AG04449 (cell line): ENCODE measurements at regions not wholly inside any gene's neighbourhood (a gene's known extent, or its start where the extent isn't known, plus 50 kb on each side); places are given as distances from the start of the nearest gene placed in this dataset.

Source experiments
- CTCF ChIA-PET: fragments of 350-600 bp; formaldehyde crosslinking; extraction: SDS; loops from one replicate; lab custom pipeline; 2021; ENCODE audit warnings: antibody characterized with exemption; lab: Yijun Ruan, JAX
- POLR2A ChIA-PET: fragments of 400-600, 350-600 bp; formaldehyde crosslinking; extraction: SDS; loops from one replicate; lab custom pipeline; 2020; ENCODE audit warnings: antibody characterized with exemption, inconsistent platforms; lab: Yijun Ruan, JAX
- DNase-seq: peaks from one replicate; pipeline ENCODE4 v3.0.0-alpha.2; 2010; ENCODE audit warnings: low read depth, low spot score
- H3K4me3 ChIP-seq: 2 replicates; pipeline ENCODE4 v1.5.1; 2011; ENCODE audit warnings: low read depth, mild to moderate bottlenecking, control low read depth, low read length
- CTCF ChIP-seq: IDR thresholded peaks from one replicate; pipeline ENCODE4 v1.5.1; 2011; ENCODE audit warnings: mild to moderate bottlenecking, moderate library complexity, low read length, control low read depth, inconsistent platforms; ENCODE audit not compliant: insufficient read depth; ENCODE audit errors: missing control alignments

GRCh38 chr5:14011089-14012020, 66.9 kb upstream of the DNAH5 start:
- ChIA-PET POLR2A (interaction anchor here (1.4 to 1.7 kb wide), 2 partner anchors 132 to 298 kb away, joined by 3 to 7 read pairs; partner anchors contain the start of gene TRIO), CTCF (interaction anchor here (0.8 to 0.9 kb wide), 5 partner anchors 10 to 379 kb away, joined by 3 to 4 read pairs (median 3); no protein-coding TSS in a partner anchor)
- peak overlapping the region; percentile 64 for H3K4me3 ChIP-seq
- DNase-seq, result peak; percentile 19
- TF ChIP-seq CTCF, result peak; percentile 10

- H3K4me3 ChIP-seq, result no peak overlapping the region
- TF ChIP-seq CTCF, result no peak
- no peak for DNase-seq
- ChIA-PET POLR2A (no interaction called here), CTCF (no interaction called here)
These were observed 65.1 kb upstream of the DNAH5 start for GRCh38 chr5:14009575-14009974.

GRCh38 chr5:14008819-14009311, 64.4 kb upstream of the DNAH5 start:
- POLR2A ChIA-PET, result no interaction called here
- TF ChIP-seq CTCF, result no peak
- H3K4me3 ChIP-seq, result no peak overlapping the region
- DNase-seq, result no peak
- CTCF ChIA-PET, result interaction anchor here (5.6 kb wide), 1 partner anchor 15 kb away, joined by 32 read pairs; no protein-coding TSS in a partner anchor

GRCh38 chr5:14006823-14007520, 62.5 kb upstream of the DNAH5 start:
- TF ChIP-seq CTCF, result no peak
- no peak for DNase-seq
- ChIA-PET POLR2A (no interaction called here), CTCF (interaction anchor here (0.9 to 5.6 kb wide), 4 partner anchors 13 to 264 kb away, joined by 3 to 32 read pairs (median 4); no protein-coding TSS in a partner anchor)
- H3K4me3 ChIP-seq, result no peak overlapping the region

- no peak for TF ChIP-seq CTCF
- no peak overlapping the region for H3K4me3 ChIP-seq
- CTCF ChIA-PET, result interaction anchor here (0.8 to 5.6 kb wide), 5 partner anchors 11 to 360 kb away, joined by 3 to 32 read pairs (median 3); no protein-coding TSS in a partner anchor
- POLR2A ChIA-PET, result interaction anchor here (0.6 to 1.2 kb wide), 2 partner anchors 31 to 205 kb away, joined by 4 read pairs; no protein-coding TSS in a partner anchor
- no peak for DNase-seq
These were observed 60.3 kb upstream of the DNAH5 start for GRCh38 chr5:14004598-14005394.
